Upper lobe of right lung (tissue), 1 donor: ENCODE measurements at regions not wholly inside any gene's neighbourhood (a gene's known extent, or its start where the extent isn't known, plus 50 kb on each side); places are given as distances from the start of the nearest gene placed in this dataset.

Source experiments
- ATAC-seq: fragments of 200-7000 bp; cut with Tn5 transposase; one replicate; pipeline ENCODE4 v1.9.1; 2020; ENCODE audit warnings: mild to moderate bottlenecking, moderate library complexity
- DNase-seq: peaks from one replicate; pipeline ENCODE4 v3.0.0-alpha.2; 2020
- H3K27ac ChIP-seq: fragments of 200-600 bp; one replicate; pipeline ENCODE4 v1.8.0; 2022
- H3K27me3 ChIP-seq: fragments of 200-600 bp; one replicate; pipeline ENCODE4 v1.8.0; 2022; ENCODE audit warnings: mild to moderate bottlenecking
- H3K36me3 ChIP-seq: fragments of 200-600 bp; one replicate; pipeline ENCODE4 v1.8.0; 2022
- H3K4me1 ChIP-seq: fragments of 200-600 bp; one replicate; pipeline ENCODE4 v1.8.0; 2022
- H3K4me3 ChIP-seq: fragments of 200-600 bp; one replicate; pipeline ENCODE4 v1.8.0; 2022; ENCODE audit warnings: mild to moderate bottlenecking
- H3K9me3 ChIP-seq: fragments of 200-600 bp; one replicate; pipeline ENCODE4 v1.8.0; 2022
- CTCF ChIP-seq: fragments of 200-600 bp; IDR thresholded peaks from one replicate; pipeline ENCODE4 v1.8.0; 2022; ENCODE audit warnings: antibody characterized with exemption
- intact Hi-C: fragments of 100-400 bp; cut with DNase I; formaldehyde crosslinking; loops from one replicate; pipeline ENCODE4 v1.11.0; 2022
- donor health status: DM: no; HTN: yes; CAD: no; lungs with severe emphysema.

GRCh38 chr4:16391196-16391595 lies 164.9 kb upstream of the TAPT1 start:
- intact Hi-C loops: no loop called here
- no peak overlapping the region for H3K27ac ChIP-seq
- no peaks in the 10 kb centered on the region for H3K36me3 ChIP-seq
- no peak overlapping the region for H3K4me3 ChIP-seq
- no peak for TF ChIP-seq CTCF
- DNase-seq (no peak), ATAC-seq (no peak)
- H3K9me3 ChIP-seq: no peaks in the 10 kb centered on the region
- no peaks in the 10 kb centered on the region for H3K27me3 ChIP-seq
- no peaks in the 10 kb centered on the region for H3K4me1 ChIP-seq

- no peak for TF ChIP-seq CTCF
- Histone ChIP-seq H3K27ac (no peak overlapping the region), H3K4me1 (no peaks in the 10 kb centered on the region), H3K9me3 (no peaks in the 10 kb centered on the region), H3K36me3 (no peaks in the 10 kb centered on the region), H3K27me3 (no peaks in the 10 kb centered on the region), H3K4me3 (no peak overlapping the region)
- intact Hi-C loops: no loop called here
- ATAC-seq (no peak), DNase-seq (no peak)
Measured at GRCh38 chr4:16387448-16387847, 161.2 kb upstream of the TAPT1 start.

- no peak for DNase-seq
- Histone ChIP-seq H3K4me1 (no peaks in the 10 kb centered on the region), H3K4me3 (no peak overlapping the region), H3K27me3 (no peaks in the 10 kb centered on the region), H3K9me3 (no peaks in the 10 kb centered on the region), H3K27ac (no peak overlapping the region), H3K36me3 (no peaks in the 10 kb centered on the region)
- intact Hi-C loops: no loop called here
- no peak for TF ChIP-seq CTCF
- ATAC-seq: no peak
Measured at GRCh38 chr4:16386711-16387320, 160.5 kb upstream of the TAPT1 start.

- Histone ChIP-seq H3K36me3 (no peaks in the 10 kb centered on the region), H3K9me3 (no peaks in the 10 kb centered on the region), H3K27ac (no peak overlapping the region), H3K4me1 (no peaks in the 10 kb centered on the region), H3K4me3 (no peak overlapping the region), H3K27me3 (no peaks in the 10 kb centered on the region)
- ATAC-seq (no peak), DNase-seq (no peak)
- no peak for TF ChIP-seq CTCF
- intact Hi-C loops: no loop called here
Measured at GRCh38 chr4:16384576-16384975, 158.3 kb upstream of the TAPT1 start.

- Histone ChIP-seq H3K9me3 (no peaks in the 10 kb centered on the region), H3K4me3 (no peak overlapping the region), H3K4me1 (no peaks in the 10 kb centered on the region), H3K27ac (no peak overlapping the region), H3K27me3 (no peaks in the 10 kb centered on the region), H3K36me3 (no peaks in the 10 kb centered on the region)
- no peak for TF ChIP-seq CTCF
- DNase-seq: no peak
- no peak for ATAC-seq
- intact Hi-C loops: no loop called here
Measured at GRCh38 chr4:16382571-16382970, 156.3 kb upstream of the TAPT1 start.

- H3K27me3 ChIP-seq: no peaks in the 10 kb centered on the region
- no peak overlapping the region for H3K4me3 ChIP-seq
- DNase-seq: no peak
- H3K27ac ChIP-seq: no peak overlapping the region
- ATAC-seq: no peak
- no peaks in the 10 kb centered on the region for H3K9me3 ChIP-seq
- H3K36me3 ChIP-seq: no peaks in the 10 kb centered on the region
- no peak for TF ChIP-seq CTCF
- intact Hi-C loops: no loop called here
- H3K4me1 ChIP-seq: no peaks in the 10 kb centered on the region
Measured at GRCh38 chr4:16377887-16378286, 151.6 kb upstream of the TAPT1 start.
